Loucy (cell line): ENCODE measurements at regions not wholly inside any gene's neighbourhood (a gene's known extent, or its start where the extent isn't known, plus 50 kb on each side); places are given as distances from the start of the nearest gene placed in this dataset.

Source experiments
- H2AFZ ChIP-seq: fragments of 200-600 bp; sonication (generic); 2 replicates; pipeline ENCODE4 v1.6.0; 2016; ENCODE audit warnings: antibody characterized with exemption, mild to moderate bottlenecking, low read length, moderate library complexity
- H3F3A ChIP-seq: fragments of 200-600 bp; 2 replicates; pipeline ENCODE4 v1.6.0; 2016; ENCODE audit warnings: antibody characterized with exemption, low read depth, mild to moderate bottlenecking
- H3K27me3 ChIP-seq: fragments of 200-600 bp; sonication (generic); 2 replicates; pipeline ENCODE4 v1.6.1; 2014; ENCODE audit warnings: low read length, mild to moderate bottlenecking; ENCODE audit not compliant: insufficient read depth, poor library complexity, severe bottlenecking
- H3K36me3 ChIP-seq: fragments of 200-600 bp; sonication (generic); 2 replicates; pipeline ENCODE4 v1.6.1; 2016; ENCODE audit warnings: low read length; ENCODE audit not compliant: insufficient read depth
- H3K4me1 ChIP-seq: fragments of 200-600 bp; sonication (generic); 2 replicates; pipeline ENCODE4 v1.5.1; 2014; ENCODE audit warnings: low read length, mild to moderate bottlenecking; ENCODE audit not compliant: insufficient read depth, poor library complexity, severe bottlenecking
- H3K4me2 ChIP-seq: fragments of 200-600 bp; sonication (generic); 2 replicates; pipeline ENCODE4 v1.6.0; 2014; ENCODE audit warnings: antibody characterized with exemption, low read length, low read depth, mild to moderate bottlenecking; ENCODE audit not compliant: poor library complexity, severe bottlenecking
- H3K4me3 ChIP-seq: fragments of 200-600 bp; sonication (generic); 2 replicates; pipeline ENCODE4 v1.5.1; 2014; ENCODE audit warnings: low read length, mild to moderate bottlenecking, mixed read lengths; ENCODE audit not compliant: poor library complexity, severe bottlenecking
- H3K79me2 ChIP-seq: fragments of 200-600 bp; sonication (generic); 2 replicates; pipeline ENCODE4 v1.6.1; 2014; ENCODE audit warnings: low read length; ENCODE audit not compliant: insufficient read depth
- H3K9ac ChIP-seq: fragments of 200-600 bp; sonication (generic); 2 replicates; pipeline ENCODE4 v1.6.0; 2014; ENCODE audit warnings: mild to moderate bottlenecking, low read depth, low read length, moderate library complexity; ENCODE audit not compliant: poor library complexity, severe bottlenecking
- H3K9me2 ChIP-seq: fragments of 200-600 bp; sonication (generic); replicated peaks from 2 replicates; pipeline ENCODE4 v1.6.1; 2016; ENCODE audit warnings: low read depth, low read length, mixed read lengths
- H3K9me3 ChIP-seq: fragments of 200-600 bp; sonication (generic); 2 replicates; pipeline ENCODE4 v1.6.1; 2014; ENCODE audit warnings: mild to moderate bottlenecking, antibody characterized with exemption, low read length, low read depth; ENCODE audit not compliant: insufficient read depth
- H4K20me1 ChIP-seq: fragments of 200-600 bp; sonication (generic); 2 replicates; pipeline ENCODE4 v1.6.0; 2014; ENCODE audit warnings: antibody characterized with exemption, low read length, mild to moderate bottlenecking; ENCODE audit not compliant: insufficient read depth, poor library complexity, severe bottlenecking
- CTCF ChIP-seq: fragments of 200-600 bp; sonication (generic); conservative IDR thresholded peaks from 2 replicates; pipeline ENCODE4 v1.5.1; 2014; ENCODE audit warnings: mild to moderate bottlenecking, antibody characterized with exemption, low read length
- EZH2phosphoT487 ChIP-seq: fragments of 200-600 bp; IDR thresholded peaks from 2 replicates; pipeline ENCODE4 v1.6.1; 2018; ENCODE audit warnings: antibody characterized with exemption, mild to moderate bottlenecking, moderate library complexity, borderline replicate concordance

GRCh38 chr13:88085036-88085435 lies 413.9 kb downstream of the SLITRK5 start:
- no peaks in the 10 kb centered on the region for H3K36me3 ChIP-seq
- H3K4me1 ChIP-seq = no peaks in the 10 kb centered on the region
- no peaks in the 10 kb centered on the region for H4K20me1 ChIP-seq
- no peak overlapping the region for H2AFZ ChIP-seq
- H3K79me2 ChIP-seq = no peaks in the 10 kb centered on the region
- no peak overlapping the region for H3K9ac ChIP-seq
- H3K27me3 ChIP-seq = no peaks in the 10 kb centered on the region
- no peaks in the 10 kb centered on the region for H3K9me3 ChIP-seq
- H3K4me3 ChIP-seq = no peak overlapping the region
- no peak for TF ChIP-seq EZH2phosphoT487
- no peak for TF ChIP-seq CTCF
- H3K4me2 ChIP-seq = no peak overlapping the region
- H3K9me2 ChIP-seq = no peaks in the 10 kb centered on the region
- no peaks in the 10 kb centered on the region for H3F3A ChIP-seq

DNA sequence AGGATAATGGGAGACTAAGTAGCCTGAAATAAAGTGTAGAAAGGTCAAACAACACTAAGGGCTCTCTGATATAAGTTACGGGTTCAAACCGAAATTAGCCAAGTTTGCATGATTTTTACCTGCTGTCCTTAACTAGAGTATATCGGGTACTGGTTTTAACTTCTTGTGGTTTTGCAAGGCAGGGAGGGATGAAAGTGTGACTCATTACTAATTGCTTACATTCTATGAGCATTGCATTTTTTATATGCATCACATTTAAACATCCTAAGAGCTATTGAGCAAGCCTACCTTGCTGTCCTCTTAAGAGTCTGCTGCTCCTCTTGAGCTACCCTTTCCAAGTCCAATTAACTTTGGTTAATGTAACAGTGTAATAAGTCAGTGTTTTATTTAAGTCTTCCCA lies 415.4 kb downstream of the SLITRK5 start:
- no peaks in the 10 kb centered on the region for H3K9me3 ChIP-seq
- H3K4me2 ChIP-seq = no peak overlapping the region
- H3K9ac ChIP-seq = no peak overlapping the region
- no peaks in the 10 kb centered on the region for H3K9me2 ChIP-seq
- H2AFZ ChIP-seq = no peak overlapping the region
- no peaks in the 10 kb centered on the region for H3K27me3 ChIP-seq
- no peaks in the 10 kb centered on the region for H4K20me1 ChIP-seq
- no peaks in the 10 kb centered on the region for H3K4me1 ChIP-seq
- H3F3A ChIP-seq = no peaks in the 10 kb centered on the region
- no peak for TF ChIP-seq EZH2phosphoT487
- TF ChIP-seq CTCF = no peak
- H3K36me3 ChIP-seq = no peaks in the 10 kb centered on the region
- H3K79me2 ChIP-seq = no peaks in the 10 kb centered on the region
- no peak overlapping the region for H3K4me3 ChIP-seq

- H3K9me3 ChIP-seq = no peaks in the 10 kb centered on the region
- no peaks in the 10 kb centered on the region for H3K9me2 ChIP-seq
- no peak overlapping the region for H3K4me2 ChIP-seq
- TF ChIP-seq CTCF (no peak), EZH2phosphoT487 (no peak)
- no peak overlapping the region for H3K4me3 ChIP-seq
- H2AFZ ChIP-seq = no peak overlapping the region
- no peaks in the 10 kb centered on the region for H3K27me3 ChIP-seq
- no peaks in the 10 kb centered on the region for H3K4me1 ChIP-seq
- H4K20me1 ChIP-seq = no peaks in the 10 kb centered on the region
- no peak overlapping the region for H3K9ac ChIP-seq
- H3K36me3 ChIP-seq = no peaks in the 10 kb centered on the region
- no peaks in the 10 kb centered on the region for H3K79me2 ChIP-seq
- no peaks in the 10 kb centered on the region for H3F3A ChIP-seq
Measured at GRCh38 chr13:88097541-88097940, 426.4 kb downstream of the SLITRK5 start.
